Liver (tissue), 3 donors: ENCODE measurements at regions not wholly inside any gene's neighbourhood (a gene's known extent, or its start where the extent isn't known, plus 50 kb on each side); places are given as distances from the start of the nearest gene placed in this dataset.

Source experiments
- ATF3 ChIP-seq: IDR thresholded peaks from 2 replicates; pipeline ENCODE4 v1.6.1; 2016; ENCODE audit warnings: antibody characterized with exemption
- CTCF ChIP-seq: fragments of 150-350 bp; IDR thresholded peaks from 2 replicates; pipeline ENCODE4 v1.5.1; 2017; ENCODE audit warnings: improper control_type of control experiment, low read depth, low read length; ENCODE audit not compliant: missing input control
- GABPA ChIP-seq, 2 donors: IDR thresholded peaks in 1 of 2; conservative IDR thresholded peaks in 1 of 2; 2 replicates each; pipeline ENCODE4 v1.6.1; 2016; ENCODE audit warnings: antibody characterized with exemption in 2 of 2, mild to moderate bottlenecking in 1 of 2, moderate library complexity in 1 of 2
- HNF4A ChIP-seq, 2 donors: conservative IDR thresholded peaks; 2 replicates each; pipeline ENCODE4 v1.6.1; 2016; ENCODE audit warnings: antibody characterized with exemption in 2 of 2, mild to moderate bottlenecking in 2 of 2
- REST ChIP-seq: IDR thresholded peaks from 2 replicates; pipeline ENCODE4 v1.6.1; 2016; ENCODE audit warnings: antibody characterized with exemption, mild to moderate bottlenecking
- RXRA ChIP-seq, 2 donors: IDR thresholded peaks; 2 replicates each; pipeline ENCODE4 v1.6.1; 2017 to 2018; ENCODE audit warnings: antibody characterized with exemption in 2 of 2, mild to moderate bottlenecking in 1 of 2
- TAF1 ChIP-seq: conservative IDR thresholded peaks from 2 replicates; pipeline ENCODE4 v1.6.1; 2016; ENCODE audit warnings: antibody characterized with exemption, mild to moderate bottlenecking
- ZBTB33 ChIP-seq: IDR thresholded peaks from 2 replicates; pipeline ENCODE4 v1.6.1; 2016; ENCODE audit warnings: antibody characterized with exemption
- TF ChIP-seq, protein P1 (sequence below): IDR thresholded peaks from 2 replicates; pipeline ENCODE4 v1.6.1; 2016; ENCODE audit warnings: antibody characterized with exemption
- donor health status: healthy.
- donor health status: healthy.

GRCh38 chr15:87362531-87362930, 894.0 kb downstream of the NTRK3 start:
- no peak for TF ChIP-seq CTCF
- TF ChIP-seq RXRA (IDR thresholded peaks at IDR 0.05) = no peak
- no peak for TF ChIP-seq ATF3
- no peak for TF ChIP-seq TAF1
- TF ChIP-seq, protein P1, sequence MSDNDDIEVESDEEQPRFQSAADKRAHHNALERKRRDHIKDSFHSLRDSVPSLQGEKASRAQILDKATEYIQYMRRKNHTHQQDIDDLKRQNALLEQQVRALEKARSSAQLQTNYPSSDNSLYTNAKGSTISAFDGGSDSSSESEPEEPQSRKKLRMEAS = no peak
- no peak for TF ChIP-seq REST
- no peak for TF ChIP-seq HNF4A (conservative IDR thresholded peaks at IDR 0.05)
- no peak for TF ChIP-seq ZBTB33
- TF ChIP-seq GABPA (IDR thresholded peaks at IDR 0.05 in 1 of 2, conservative IDR thresholded peaks at IDR 0.05 in 1 of 2) = no peak
